HepG2 (cell line): ENCODE measurements at regions not wholly inside any gene's neighbourhood (a gene's known extent, or its start where the extent isn't known, plus 50 kb on each side); places are given as distances from the start of the nearest gene placed in this dataset.

Source experiments
- ATAC-seq: fragments of 200-7000 bp; cut with Tn5 transposase; 3 replicates; pipeline ENCODE4 v1.9.1; 2020; ENCODE audit warnings: mild to moderate bottlenecking, moderate library complexity
- BruUV-seq: library from RNA; stranded (reverse); fragments of 400-500 nt; replicated peaks from 2 replicates; lab custom pipeline; 2021; lab: Mats Ljungman, UMichigan
- CTCF ChIA-PET: fragments of 300-600 bp; formaldehyde crosslinking; extraction: SDS; loops from one replicate; lab custom pipeline; 2021; ENCODE audit warnings: low total read pairs, inconsistent platforms, low intra/inter-chr PET ratio; lab: Yijun Ruan, JAX
- POLR2A ChIA-PET: fragments of 350-600 bp; sonication (Branson Sonifier 250); formaldehyde crosslinking; loops from one replicate; lab custom pipeline; 2020; ENCODE audit warnings: antibody characterized with exemption, inconsistent platforms; lab: Yijun Ruan, JAX
- DNase-seq: peaks from one replicate; pipeline ENCODE4 v3.0.0-alpha.2; 2015; ENCODE audit warnings: low spot score
- FAIRE-seq: peaks from 3 replicates; lab custom pipeline; 2011; peaks lifted over from hg19 to GRCh38; lab: Jason Lieb, UNC
- H2AFZ ChIP-seq: one replicate; pipeline ENCODE4 v1.6.1; 2011; ENCODE audit warnings: low read length, inconsistent platforms
- H3K27ac ChIP-seq: fragments of 300-600 bp; 3 replicates; pipeline ENCODE4 v1.8.0; 2011; ENCODE audit warnings: mixed run types, mild to moderate bottlenecking, mixed read lengths, low read length, inconsistent platforms; ENCODE audit not compliant: insufficient read depth; ENCODE audit errors: extremely low read length
- H3K27me3 ChIP-seq, 2 experiments: fragments of 200-600 bp in 1 of 2; 2 replicates in 1 of 2; 3 replicates in 1 of 2; pipeline versions ENCODE4 v1.6.0 to v1.8.0; 2011; ENCODE audit warnings: low read length in 2 of 2, mild to moderate bottlenecking in 2 of 2, moderate library complexity in 2 of 2, inconsistent platforms in 1 of 2; ENCODE audit not compliant: insufficient read depth in 2 of 2, control insufficient read depth in 1 of 2
- H3K36me3 ChIP-seq, 2 experiments: fragments of 200-600 bp in 1 of 2; replicated peaks in 1 of 2; 2 replicates in 1 of 2; 3 replicates in 1 of 2; pipeline versions ENCODE4 v1.5.1 to v1.8.0; 2011; ENCODE audit warnings: low read length in 2 of 2, inconsistent platforms in 1 of 2; ENCODE audit not compliant: insufficient read depth in 2 of 2, control insufficient read depth in 1 of 2
- H3K4me1 ChIP-seq: 2 replicates; pipeline ENCODE4 v1.5.1; 2012; ENCODE audit warnings: low read length, inconsistent platforms; ENCODE audit not compliant: insufficient read depth
- H3K4me2 ChIP-seq: 2 replicates; pipeline ENCODE4 v1.6.0; 2011; ENCODE audit warnings: low read depth, low read length, inconsistent platforms
- H3K4me3 ChIP-seq, 3 experiments: fragments of 200-600 bp in 1 of 3; sonication (generic), shearing (Covaris generic) in 1 of 3; replicated peaks in 1 of 3; 2 replicates each; pipeline ENCODE4 v1.5.1; 2011 to 2016; ENCODE audit warnings: low read length in 3 of 3, inconsistent platforms in 2 of 3, low read depth in 2 of 3, mild to moderate bottlenecking in 2 of 3, control low read depth in 1 of 3, mixed read lengths in 1 of 3; ENCODE audit not compliant: insufficient read depth in 1 of 3
- H3K79me2 ChIP-seq: one replicate; pipeline ENCODE4 v1.6.1; 2011; ENCODE audit warnings: low read length, inconsistent platforms; ENCODE audit not compliant: insufficient read depth
- H3K9ac ChIP-seq: 2 replicates; pipeline ENCODE4 v1.6.0; 2011; ENCODE audit warnings: mild to moderate bottlenecking, low read depth, low read length, inconsistent platforms; ENCODE audit not compliant: insufficient read depth
- H3K9me3 ChIP-seq: 2 replicates; pipeline ENCODE4 v1.5.1; 2012; ENCODE audit warnings: mild to moderate bottlenecking, low read length
- H4K20me1 ChIP-seq: 2 replicates; pipeline ENCODE4 v1.6.0; 2011; ENCODE audit warnings: inconsistent platforms, mild to moderate bottlenecking, low read length, moderate library complexity; ENCODE audit not compliant: insufficient read depth
- CREB1 ChIP-seq, 2 experiments: fragments of 450-650 bp in 1 of 2; IDR thresholded peaks; 2 replicates each; pipeline ENCODE4 v1.6.1; 2016 to 2017; ENCODE audit warnings: control low read depth in 1 of 2, mild to moderate bottlenecking in 1 of 2, missing compliant biosample characterization in 1 of 2, missing genetic modification characterization in 1 of 2
- KDM3A ChIP-seq: IDR thresholded peaks from 2 replicates; pipeline ENCODE4 v1.6.1; 2018; ENCODE audit warnings: low read depth, missing compliant biosample characterization
- KMT2B ChIP-seq: IDR thresholded peaks from 2 replicates; pipeline ENCODE4 v1.6.1; 2016; ENCODE audit warnings: missing genetic modification reagents, missing compliant biosample characterization
- PHF8 ChIP-seq: sonication (generic); formaldehyde crosslinking; IDR thresholded peaks from 2 replicates; pipeline ENCODE4 v1.5.0; 2020; ENCODE audit warnings: missing genetic modification reagents
- ZNF235 ChIP-seq: sonication (generic); formaldehyde crosslinking; IDR thresholded peaks from 2 replicates; pipeline ENCODE4 v1.8.1; 2023; ENCODE audit warnings: mild to moderate bottlenecking, missing genetic modification reagents, borderline replicate concordance
- ZNF280B ChIP-seq: sonication (generic); formaldehyde crosslinking; IDR thresholded peaks from 2 replicates; pipeline ENCODE4 v1.5.0; 2020; ENCODE audit warnings: missing genetic modification reagents, mild to moderate bottlenecking, borderline replicate concordance
- WGBS: methylation state at CpG from one replicate; pipeline ENCODE4 v1.1.6; 2017; ENCODE audit warnings: low lambda C conversion rate; 5-methylcytosine and 5-hydroxymethylcytosine counted together
- in situ Hi-C: cut with HindIII; loops from 2 replicates; pipeline ENCODE4 v1.10.0; 2017; ENCODE audit warnings: low pct_unique_long_range_greater_than_20kb; ENCODE audit not compliant: extremely low pct_ligation_motif_present
- intact Hi-C: fragments of 100-400 bp; cut with micrococcal nuclease; formaldehyde crosslinking; loops from one replicate; pipeline ENCODE4 v1.10.0; 2022; ENCODE audit not compliant: unreplicated experiment

- Histone ChIP-seq H3K27me3 (peaks cover 1 to 64% of the 10 kb centered on the region in 2 experiments; a peak in 3 of 5 replicates), H3K36me3 (no peaks in the 10 kb centered on the region), H3K4me3 (no peak overlapping the region), H3K9me3 (no peaks in the 10 kb centered on the region), H3K9ac (no peak overlapping the region), H2AFZ (no peak overlapping the region), H3K27ac (no peak overlapping the region), H4K20me1 (no peaks in the 10 kb centered on the region), H3K79me2 (no peaks in the 10 kb centered on the region), H3K4me1 (no peaks in the 10 kb centered on the region), H3K4me2 (no peak overlapping the region)
- BruUV-seq = no TSS peak
- POLR2A ChIA-PET = no interaction called here
- WGBS = 38% methylated on average over 23 of the region's 23 CpGs
- no peak for ATAC-seq
- FAIRE-seq = no peak
- in situ Hi-C loops (no loop called here), intact Hi-C loops (no loop called here)
- CTCF ChIA-PET = no interaction called here
- DNase-seq = no peak
- TF ChIP-seq CREB1 (IDR thresholded peaks at IDR 0.05) (peak; percentile 52), CREB1 (CRISPR knock-in tag; IDR thresholded peaks at IDR 0.05) (no peak), KDM3A (CRISPR knock-in tag) (no peak)
Observed at GRCh38 chr10:3331690-3332230, 159.2 kb upstream of the PITRM1 start.

GRCh38 chr10:3331187-3331586 is 158.6 kb upstream of the PITRM1 start:
- H3K27ac ChIP-seq = no peak overlapping the region
- WGBS = 38% methylated on average over 17 of the region's 17 CpGs
- H3K9me3 ChIP-seq = no peaks in the 10 kb centered on the region
- in situ Hi-C loops (no loop called here), intact Hi-C loops (no loop called here)
- no peak for TF ChIP-seq KMT2B (CRISPR knock-in tag)
- no peak for TF ChIP-seq ZNF280B (CRISPR knock-in tag)
- no peak for TF ChIP-seq PHF8 (CRISPR knock-in tag)
- no peak for TF ChIP-seq ZNF235 (CRISPR knock-in tag)
- no peaks in the 10 kb centered on the region for H4K20me1 ChIP-seq
- ChIA-PET POLR2A (no interaction called here), CTCF (no interaction called here)
- ATAC-seq (no peak), DNase-seq (no peak), FAIRE-seq (no peak)
- H3K79me2 ChIP-seq = no peaks in the 10 kb centered on the region
- H3K27me3 ChIP-seq = peaks cover 1 to 58% of the 10 kb centered on the region in 2 experiments; a peak in 3 of 5 replicates
- no peak overlapping the region for H3K9ac ChIP-seq
- H3K4me2 ChIP-seq = no peak overlapping the region
- no peak overlapping the region for H3K4me3 ChIP-seq
- no TSS peak for BruUV-seq
- no peak overlapping the region for H2AFZ ChIP-seq
- H3K36me3 ChIP-seq = no peaks in the 10 kb centered on the region
- H3K4me1 ChIP-seq = no peaks in the 10 kb centered on the region
